HG03064 (cell line): ENCODE measurements at regions not wholly inside any gene's neighbourhood (a gene's known extent, or its start where the extent isn't known, plus 50 kb on each side); places are given as distances from the start of the nearest gene placed in this dataset.
"Not testable (repeated sequence)": the region's sequence is repeated elsewhere in the genome, so short reads cannot be mapped to it uniquely, and the experiment has no call there.

Source experiments
- ATAC-seq: cut with Tn5 transposase; IDR thresholded peaks from one replicate; pipeline ENCODE4 v1.9.1; 2021; ENCODE audit warnings: low read depth; ENCODE audit not compliant: unreplicated experiment

DNA sequence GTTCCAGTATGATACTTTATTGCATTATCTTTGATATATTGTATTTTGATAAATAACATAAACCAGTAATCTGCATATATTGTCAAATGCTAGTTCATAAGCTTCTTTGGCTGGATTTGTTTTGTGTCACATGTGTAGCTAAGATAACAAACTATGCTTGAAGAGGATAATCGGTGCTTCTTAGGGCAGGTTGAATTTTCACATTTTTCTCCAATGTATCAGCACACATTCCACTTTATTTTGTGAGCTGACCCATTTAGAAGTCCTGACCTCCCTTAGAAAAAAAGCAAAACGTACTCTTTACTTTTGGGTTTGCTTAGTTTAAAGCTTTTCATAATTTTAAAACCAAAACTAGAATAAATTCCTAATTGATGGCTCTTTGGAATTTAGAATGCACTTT, 277.7 kb upstream of the DDHD1 start:
- no peak for ATAC-seq

DNA sequence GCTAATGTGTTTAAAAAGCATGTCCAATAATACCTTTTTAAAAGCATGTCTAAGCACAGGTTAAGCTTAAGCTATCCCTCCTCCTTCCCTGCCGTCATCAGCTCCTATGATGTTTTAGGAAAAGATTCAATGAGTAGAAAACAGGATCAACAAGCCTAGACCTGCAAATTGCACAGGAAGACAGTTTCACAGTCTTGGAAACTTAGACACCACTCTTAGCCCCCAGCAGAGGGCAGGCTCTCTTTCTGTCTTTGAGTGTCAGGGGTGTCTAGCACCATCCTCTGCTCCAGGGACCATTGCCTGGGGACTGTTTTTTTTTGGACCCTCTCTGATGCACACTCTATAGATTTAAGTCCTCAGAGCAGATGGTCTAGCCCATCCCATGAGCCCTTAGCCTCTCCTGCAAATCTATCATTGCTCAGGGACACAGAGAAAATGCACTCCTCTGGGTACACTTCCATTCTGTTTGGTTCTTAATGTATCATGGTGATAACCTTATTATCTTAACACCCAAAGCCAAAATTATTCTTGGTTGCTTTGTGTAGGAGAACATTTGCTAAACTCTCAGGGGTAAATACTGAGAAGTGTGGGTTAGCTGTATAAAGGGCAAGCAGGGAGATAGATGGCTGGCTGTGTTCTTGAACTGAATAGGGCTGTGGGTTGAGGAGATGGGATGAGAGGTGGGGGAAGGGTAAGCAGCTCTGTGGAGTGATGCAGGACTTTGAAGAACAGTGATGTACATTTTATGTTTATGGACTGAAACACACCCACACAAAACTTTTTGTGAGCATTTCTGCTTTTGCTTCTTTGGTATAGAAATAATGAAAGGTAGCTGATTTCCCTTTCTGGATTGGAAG, 259.9 kb upstream of the DDHD1 start:
- ATAC-seq, result no peak

DNA sequence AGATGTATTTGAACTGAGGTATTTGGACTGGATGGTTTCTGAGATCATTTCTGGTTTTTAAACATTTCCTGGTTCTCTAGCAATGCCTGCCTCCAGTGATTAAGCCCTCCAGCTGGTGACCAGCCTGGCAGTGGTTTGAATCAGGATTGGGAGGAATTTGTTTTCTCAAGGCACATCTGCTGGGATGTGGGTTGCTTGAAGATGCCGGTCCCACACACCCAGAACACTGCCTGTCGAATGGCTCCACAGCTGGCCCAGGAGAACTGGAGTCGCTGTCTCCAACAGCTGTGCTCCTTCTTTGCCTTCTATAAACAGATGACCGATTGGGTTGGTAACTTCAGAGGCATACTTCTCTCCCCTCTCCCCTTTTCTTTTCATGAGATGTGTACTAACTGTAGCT, 258.0 kb upstream of the DDHD1 start:
- ATAC-seq, result no peak

DNA sequence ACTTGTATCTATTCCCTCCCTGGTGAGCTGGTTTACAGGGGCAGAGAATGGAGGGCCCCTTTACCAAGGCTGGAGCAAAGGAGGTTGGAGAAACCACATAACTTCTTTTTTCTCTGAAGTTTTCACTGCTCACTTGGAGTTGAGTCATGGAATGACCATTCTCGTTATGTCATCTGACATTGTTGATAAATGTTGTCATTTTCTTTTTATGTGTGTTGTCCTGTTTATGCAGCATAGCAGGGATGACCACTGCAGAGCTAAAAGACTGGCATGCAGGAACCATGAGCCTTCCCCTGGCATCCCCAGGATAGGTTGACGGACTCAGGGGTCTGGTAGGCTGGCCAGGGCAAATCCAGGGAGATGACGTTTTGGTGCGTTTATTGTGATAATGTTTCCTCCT, 256.8 kb upstream of the DDHD1 start:
- ATAC-seq, result no peak

DNA sequence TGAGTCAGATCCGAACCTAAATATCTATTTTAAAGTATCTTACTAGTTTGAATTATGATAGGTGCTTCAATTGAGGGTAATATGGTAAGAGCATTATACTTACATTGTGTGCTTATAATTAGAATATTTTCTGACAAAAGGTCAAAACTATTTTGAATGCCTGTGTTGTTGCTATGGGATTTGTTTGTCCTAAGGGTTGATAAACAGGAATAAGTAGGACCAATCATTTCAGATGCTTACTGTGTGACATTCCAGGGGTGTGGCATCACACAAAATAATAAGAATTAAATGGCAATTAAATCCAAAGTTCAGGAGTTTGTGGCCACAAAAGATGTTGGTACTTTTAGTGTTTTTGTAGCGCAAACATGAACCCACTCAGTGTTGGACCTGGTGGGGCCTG, 256.2 kb upstream of the DDHD1 start:
- ATAC-seq, result no peak

DNA sequence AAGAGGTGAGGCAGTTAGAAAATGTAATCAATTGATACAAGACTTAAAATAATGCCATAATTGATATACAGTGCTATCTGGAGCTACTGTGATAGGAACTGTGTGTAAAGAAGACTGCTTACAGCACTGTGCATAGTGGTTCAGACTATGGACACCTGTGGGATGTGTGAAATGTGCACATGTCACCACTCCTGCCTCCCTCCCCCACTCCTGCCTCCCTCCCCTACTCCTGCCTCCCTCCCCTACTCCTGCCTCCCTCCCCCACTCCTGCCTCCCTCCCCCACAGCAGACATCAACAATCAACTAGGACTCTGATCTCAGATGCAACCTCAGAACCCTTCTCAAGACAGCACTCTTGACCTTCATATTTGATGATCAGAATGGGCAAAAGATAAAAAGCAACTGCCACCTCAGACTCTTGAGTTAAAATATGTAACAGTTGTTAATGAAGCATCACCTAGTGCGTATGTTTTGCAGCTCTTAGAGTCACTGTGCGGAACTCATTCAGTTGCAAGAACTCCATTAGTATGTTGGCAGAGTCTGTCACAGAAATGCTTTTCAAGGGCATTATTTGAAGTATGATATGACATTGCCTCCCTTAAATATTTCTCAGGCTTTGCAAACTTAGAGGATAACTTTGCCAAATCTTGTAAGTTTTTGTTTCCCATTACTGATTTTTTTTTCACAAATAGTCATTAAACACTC, 255.2 kb upstream of the DDHD1 start:
- ATAC-seq, result no peak

DNA sequence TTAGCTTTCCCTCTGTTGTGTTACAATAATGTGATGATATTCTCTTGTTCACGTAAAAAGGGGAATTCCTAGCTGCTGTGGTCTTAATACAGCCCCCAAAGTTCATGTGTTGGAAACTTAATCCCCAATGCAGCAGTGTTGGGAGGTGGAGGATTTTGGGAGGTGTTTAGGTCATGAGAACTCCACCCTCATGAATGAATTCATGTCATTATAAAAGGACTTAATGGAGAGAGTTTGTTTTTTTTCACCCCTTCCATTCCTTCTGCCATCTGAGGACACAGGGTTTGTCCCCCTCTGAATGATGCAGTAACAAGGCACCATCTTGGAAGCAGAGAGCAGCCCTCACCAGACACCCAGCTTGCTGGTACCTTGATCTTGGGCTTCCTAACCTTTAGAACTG, 253.4 kb upstream of the DDHD1 start:
- no peak for ATAC-seq

DNA sequence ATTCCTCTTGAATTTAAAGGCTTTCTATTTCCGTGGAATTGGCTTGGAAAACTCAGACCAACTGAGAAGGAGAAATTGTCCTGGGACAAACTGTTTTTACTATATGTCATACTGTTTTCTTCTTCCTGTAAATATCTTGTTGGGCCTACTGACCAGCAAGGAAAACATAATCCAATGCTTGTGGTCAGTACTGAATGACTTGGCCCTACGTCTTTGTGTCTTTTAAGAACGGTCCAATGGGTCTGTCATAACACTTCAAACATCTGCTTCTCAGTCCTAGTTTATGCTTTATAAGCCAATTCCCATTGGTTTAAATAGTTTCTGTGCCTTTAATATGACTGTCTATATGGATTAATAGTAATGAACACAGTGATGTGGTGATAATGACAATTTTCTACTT, 248.5 kb upstream of the DDHD1 start:
- ATAC-seq, result no peak

DNA sequence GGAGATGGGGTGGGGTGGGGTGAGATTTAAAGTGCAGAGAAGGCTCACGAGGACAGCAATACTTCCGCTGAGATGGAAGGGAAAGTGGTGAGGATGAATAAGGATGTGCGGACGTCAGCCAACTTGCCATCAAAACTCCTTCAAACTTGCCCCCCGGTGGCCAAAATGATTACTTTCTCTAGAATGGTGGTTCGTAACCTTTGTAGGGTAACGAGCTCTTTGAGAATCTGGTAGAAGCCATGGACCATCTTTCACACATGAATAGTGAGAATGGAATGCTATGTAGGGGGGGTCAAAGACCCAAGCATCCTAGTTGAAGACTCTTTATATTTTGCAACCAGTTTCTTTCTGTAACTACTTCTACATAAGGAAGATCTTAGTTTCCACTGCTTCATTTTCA, 245.9 kb upstream of the DDHD1 start:
- no peak for ATAC-seq

DNA sequence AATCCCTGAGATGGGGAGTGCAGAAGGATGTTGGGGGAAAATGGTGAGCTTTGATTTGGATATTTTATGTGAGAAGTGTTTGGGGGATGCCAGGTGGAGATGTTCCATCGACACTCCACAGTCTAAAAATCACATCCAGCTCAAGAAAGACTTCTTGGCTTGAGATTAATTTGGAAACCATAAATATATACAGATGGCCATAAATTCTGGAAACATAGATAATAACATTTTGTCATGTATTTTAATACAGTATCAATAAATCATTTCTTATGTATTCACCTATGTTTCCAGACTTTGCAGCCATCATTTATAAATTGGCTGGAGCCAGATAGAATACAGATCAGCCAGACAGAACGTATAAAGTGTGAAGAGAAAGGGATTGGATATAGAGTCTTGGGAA, 245.5 kb upstream of the DDHD1 start:
- ATAC-seq, result no peak

DNA sequence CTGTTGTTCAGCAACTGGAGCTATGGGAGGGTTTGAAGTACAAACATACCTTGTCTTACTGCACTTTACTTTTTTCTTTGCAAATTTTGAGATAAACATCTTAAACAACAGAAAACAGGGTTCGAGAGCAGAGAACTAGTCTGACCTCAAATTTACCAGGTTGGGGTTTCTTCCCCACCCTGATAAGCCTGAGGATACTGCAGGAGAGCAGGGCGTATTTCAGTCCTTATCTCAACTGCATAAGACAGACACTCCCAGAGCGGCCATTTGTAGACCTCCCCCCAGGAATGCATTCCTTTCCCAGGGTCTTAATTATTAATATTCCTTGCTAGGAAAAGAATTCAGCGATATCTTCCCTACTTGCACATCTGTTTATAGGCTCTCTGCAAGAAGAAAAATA, 242.1 kb upstream of the DDHD1 start:
- not testable (repeated sequence) for ATAC-seq

DNA sequence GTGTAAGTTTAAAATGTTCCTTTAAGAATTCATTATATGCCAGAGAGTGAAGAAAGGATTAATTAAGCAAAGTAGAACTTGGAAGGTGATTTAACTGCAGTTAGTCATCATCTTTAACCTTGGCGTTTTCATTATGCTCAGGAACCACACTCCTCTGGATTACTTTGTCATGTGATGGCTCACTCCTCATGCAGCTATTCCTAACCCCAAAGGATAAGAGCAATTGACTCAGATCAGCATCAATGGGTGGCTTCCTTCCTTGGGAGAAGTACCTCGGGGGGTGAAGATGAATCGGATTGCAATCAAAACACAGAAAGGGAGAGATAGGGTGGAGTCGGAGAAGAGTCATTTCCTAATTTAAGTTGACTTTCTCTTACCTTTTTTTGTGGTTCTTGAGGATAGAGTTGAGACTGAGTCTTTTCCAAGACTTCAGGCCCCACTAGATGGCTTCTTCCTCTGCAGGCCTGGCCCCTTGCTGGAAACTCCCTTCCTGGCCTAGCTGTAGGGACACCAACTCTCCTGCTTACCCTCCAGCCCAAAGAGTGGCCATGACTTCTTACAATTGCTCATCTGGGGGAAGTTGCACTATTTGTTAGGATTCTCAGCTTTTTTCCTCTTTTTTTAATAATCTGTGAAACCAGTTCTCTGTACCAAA, 238.6 kb upstream of the DDHD1 start:
- ATAC-seq, result no peak

DNA sequence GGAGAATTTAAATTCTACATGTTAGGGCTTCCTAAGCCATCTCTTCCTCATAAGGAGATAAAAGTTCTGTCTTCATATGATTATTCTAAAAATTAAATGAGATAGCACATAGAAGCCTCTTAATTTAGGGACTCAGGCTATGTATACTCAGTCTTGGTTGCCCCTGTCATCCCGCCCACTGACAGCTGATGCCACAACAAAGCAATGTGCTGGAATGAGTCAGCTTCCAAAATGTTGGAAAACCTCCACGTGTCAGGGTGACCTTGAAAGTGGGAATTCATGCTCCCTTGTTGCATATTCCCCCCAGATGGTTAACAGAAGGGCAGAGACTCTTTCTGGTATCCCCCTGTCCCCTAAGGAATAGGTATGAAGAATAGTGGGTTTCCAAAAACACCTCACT, 238.0 kb upstream of the DDHD1 start:
- no peak for ATAC-seq

DNA sequence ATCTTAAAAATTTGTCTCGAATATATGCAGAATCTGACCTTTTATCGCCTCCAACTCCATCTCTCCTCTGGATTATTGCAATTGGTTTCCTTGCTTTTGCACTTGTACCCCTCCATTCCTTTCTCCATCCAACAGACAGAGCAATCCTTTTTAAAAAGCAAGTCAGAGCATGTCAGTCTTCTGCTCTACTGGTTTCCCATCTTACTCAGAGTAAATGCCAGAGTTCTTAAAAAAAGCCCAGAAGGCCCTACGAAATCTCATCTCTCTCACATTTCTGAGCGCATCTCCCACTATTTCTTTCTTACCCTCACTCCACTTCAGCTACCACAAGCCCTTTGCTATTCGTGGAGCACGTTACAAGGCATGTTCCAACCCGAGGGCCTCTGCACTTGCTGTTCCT, 236.9 kb upstream of the DDHD1 start:
- no peak for ATAC-seq

DNA sequence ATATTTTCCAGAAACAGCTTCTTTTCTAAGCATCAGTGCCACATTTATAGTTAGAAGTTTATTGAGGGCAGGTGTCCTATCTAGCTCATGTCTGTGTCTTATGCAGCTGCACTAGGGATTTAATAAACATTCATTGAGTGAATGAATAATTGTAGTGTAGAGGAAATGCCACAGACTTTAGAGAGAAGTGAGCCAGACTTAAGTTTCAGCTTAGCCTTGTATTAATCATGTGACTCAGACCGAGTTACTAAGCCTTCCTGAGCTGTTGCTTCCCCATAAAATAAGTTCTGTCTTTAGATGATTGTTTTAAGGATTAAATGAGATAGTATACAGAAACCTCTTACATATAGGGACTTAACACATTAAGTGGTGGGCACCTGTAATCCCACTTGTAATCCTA, 236.1 kb upstream of the DDHD1 start:
- no peak for ATAC-seq

DNA sequence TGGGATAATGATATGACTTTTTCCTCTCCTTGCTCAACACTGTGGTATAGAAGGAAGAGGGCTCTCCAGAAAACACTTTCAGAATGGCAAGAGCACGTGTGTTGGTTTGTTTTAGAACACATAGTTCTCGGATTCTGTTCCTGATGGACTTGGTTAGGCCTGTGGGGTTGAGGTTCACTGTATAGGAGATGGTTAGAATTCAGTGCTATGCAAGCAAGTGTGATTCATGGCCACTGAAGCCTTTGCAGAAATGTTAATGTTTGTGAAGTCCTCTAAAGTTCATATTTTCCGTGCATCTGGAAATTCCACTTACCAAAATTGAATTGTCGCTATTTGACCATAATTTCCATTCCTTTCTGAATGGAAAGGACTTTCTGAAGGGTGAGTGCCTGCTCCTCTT, 233.2 kb upstream of the DDHD1 start:
- no peak for ATAC-seq

DNA sequence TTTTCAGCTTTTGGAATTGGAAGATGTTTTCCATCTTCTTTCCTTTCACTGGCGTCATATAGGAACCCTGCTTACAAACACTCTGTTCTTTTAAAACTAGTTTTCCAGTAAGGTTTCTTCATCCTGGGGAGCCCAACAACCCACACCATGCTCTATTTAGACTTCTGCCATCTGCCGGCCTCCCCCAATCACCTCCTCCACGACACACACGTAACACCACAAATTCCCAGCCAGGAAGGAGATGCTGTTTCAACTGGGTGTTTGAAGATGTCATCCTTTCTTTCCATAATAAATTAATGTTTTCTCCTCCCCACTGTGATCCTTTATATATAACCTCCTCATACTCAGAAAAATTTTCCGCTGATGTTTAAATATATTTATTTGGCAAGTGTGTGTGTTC, 231.4 kb upstream of the DDHD1 start:
- no peak for ATAC-seq

DNA sequence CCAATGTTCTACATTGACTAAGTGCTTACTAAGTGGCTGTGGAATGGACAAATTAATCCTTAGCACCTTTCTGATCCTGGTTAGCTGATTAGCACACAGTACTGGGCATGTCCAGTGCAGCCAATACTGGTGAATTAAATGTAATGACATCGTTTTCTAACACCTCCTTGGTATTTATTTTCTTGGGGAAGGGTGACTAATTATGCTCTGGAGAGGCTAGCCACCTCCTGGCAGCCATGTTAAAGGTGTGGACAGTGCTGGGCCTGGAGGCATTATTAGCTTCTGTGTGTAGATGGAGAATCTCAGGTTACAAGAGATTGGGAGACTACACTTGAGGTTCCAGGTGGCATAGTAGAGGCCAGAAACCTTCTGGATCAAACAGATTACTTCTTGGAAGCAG, 230.9 kb upstream of the DDHD1 start:
- no peak for ATAC-seq

DNA sequence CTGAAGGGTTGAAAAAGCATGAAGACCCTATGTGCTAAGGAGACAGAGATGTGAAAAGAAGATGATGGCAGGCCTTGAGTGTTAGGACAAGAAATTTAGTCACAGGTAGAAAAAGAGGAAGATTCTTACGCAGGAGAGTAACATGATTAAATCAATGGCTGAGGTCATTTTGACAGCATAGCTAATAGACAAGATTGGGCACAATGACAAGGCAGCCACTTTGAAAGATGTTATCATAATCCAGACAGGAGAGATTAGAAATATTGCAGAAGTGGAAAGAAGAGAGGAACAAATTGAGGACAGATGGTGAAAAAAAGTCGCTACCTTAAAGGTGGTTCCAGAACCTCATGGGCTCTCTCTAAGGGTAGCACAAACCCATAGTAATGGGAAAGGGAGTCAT, 228.8 kb upstream of the DDHD1 start:
- no peak for ATAC-seq

DNA sequence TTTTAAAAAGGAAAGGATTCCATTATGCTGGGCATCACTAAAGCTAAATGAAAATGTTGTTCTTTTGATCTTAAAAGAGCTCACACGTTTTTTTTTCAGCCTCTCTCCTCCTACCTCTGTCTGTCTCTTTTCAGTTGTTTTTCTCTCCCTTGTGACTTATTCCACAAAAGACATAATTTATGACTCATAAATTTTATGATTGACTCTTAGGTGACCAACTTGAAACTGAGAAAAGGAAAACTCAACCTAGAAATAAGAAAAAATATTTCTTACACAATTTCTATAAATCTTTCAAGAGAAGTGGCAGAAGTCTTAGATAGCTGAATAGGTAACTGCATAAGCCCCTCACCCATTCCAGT, 227.7 kb upstream of the DDHD1 start:
- ATAC-seq, result no peak

DNA sequence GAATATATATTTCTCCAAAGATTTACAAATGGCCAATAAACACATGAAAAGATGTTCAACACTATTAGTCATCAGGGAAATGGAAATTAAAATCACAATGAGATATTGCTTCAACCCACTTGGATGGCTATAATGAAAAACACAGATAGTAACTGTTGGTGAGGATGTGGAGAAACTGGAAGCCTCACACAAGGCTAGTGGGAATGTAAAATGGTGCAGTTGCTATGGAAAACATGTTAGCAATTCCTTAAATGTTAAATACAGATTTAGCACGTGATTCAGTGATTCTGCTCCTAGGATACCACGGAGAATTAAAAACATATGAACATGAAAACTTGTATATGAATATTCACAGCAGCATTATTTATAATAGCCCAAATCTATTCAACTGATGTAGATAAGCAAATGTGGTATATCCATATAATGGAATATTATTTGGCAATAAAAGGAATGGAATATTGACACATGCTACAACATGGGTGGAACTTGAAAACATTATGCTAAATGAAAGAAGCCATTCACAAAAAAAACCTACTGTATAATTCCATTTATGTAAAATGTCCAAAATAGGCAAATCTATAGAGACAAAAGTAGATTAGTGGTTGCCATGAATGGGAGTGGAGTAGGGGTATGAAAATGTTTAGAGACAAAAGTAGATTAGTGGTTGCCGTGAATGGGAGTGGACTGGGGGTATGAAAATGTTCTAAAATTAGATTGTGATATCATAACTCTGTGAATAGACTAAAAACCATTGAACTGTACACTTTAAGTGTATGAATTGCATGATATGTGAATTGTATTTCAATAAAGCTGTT, 227.1 kb upstream of the DDHD1 start:
- no peak for ATAC-seq
